Coronary artery (tissue), 2 donors: ENCODE measurements at regions not wholly inside any gene's neighbourhood (a gene's known extent, or its start where the extent isn't known, plus 50 kb on each side); places are given as distances from the start of the nearest gene placed in this dataset.

Experiments
- DNase-seq: peaks from one replicate; pipeline ENCODE4 v3.0.0-alpha.2; 2017; ENCODE audit warnings: low spot score
- H3K27ac ChIP-seq, 2 donors: fragments of 200-600 bp; sonication (generic); one replicate each; pipeline ENCODE4 v1.5.1; 2016 to 2019
- H3K4me3 ChIP-seq: fragments of 200-600 bp; sonication (generic); 2 replicates; pipeline ENCODE4 v1.5.1; 2016; ENCODE audit warnings: mild to moderate bottlenecking, moderate library complexity
- CTCF ChIP-seq: fragments of 200-600 bp; sonication (generic); IDR thresholded peaks from one replicate; pipeline ENCODE4 v1.5.1; 2019; ENCODE audit warnings: antibody characterized with exemption

- TF ChIP-seq CTCF, result no peak
- DNase-seq, result no peak
- no peak overlapping the region for H3K27ac ChIP-seq
- no peak overlapping the region for H3K4me3 ChIP-seq
Measured at GRCh38 chr17:79243603-79243990, 169.0 kb downstream of the ENGASE start.

- DNase-seq, result no peak
- Histone ChIP-seq H3K4me3 (no peak overlapping the region), H3K27ac (no peak overlapping the region)
- no peak for TF ChIP-seq CTCF
Measured at GRCh38 chr17:79242873-79243602, 168.4 kb downstream of the ENGASE start.

GRCh38 chr17:79242393-79242792 lies 167.8 kb downstream of the ENGASE start:
- Histone ChIP-seq H3K27ac (no peak overlapping the region), H3K4me3 (no peak overlapping the region)
- TF ChIP-seq CTCF, result no peak
- no peak for DNase-seq

GRCh38 chr17:79241616-79242015 lies 167.0 kb downstream of the ENGASE start:
- H3K4me3 ChIP-seq, result no peak overlapping the region
- no peak for TF ChIP-seq CTCF
- H3K27ac ChIP-seq, result no peak overlapping the region
- DNase-seq, result no peak

- TF ChIP-seq CTCF, result no peak
- DNase-seq, result no peak
- Histone ChIP-seq H3K4me3 (no peak overlapping the region), H3K27ac (no peak overlapping the region)
Measured at GRCh38 chr17:79239205-79239604, 164.6 kb downstream of the ENGASE start.

- no peak for DNase-seq
- Histone ChIP-seq H3K4me3 (no peak overlapping the region), H3K27ac (no peak overlapping the region)
- TF ChIP-seq CTCF, result no peak
Measured at GRCh38 chr17:79237448-79238053, 162.9 kb downstream of the ENGASE start.

- Histone ChIP-seq H3K27ac (no peak overlapping the region), H3K4me3 (no peak overlapping the region)
- no peak for TF ChIP-seq CTCF
- no peak for DNase-seq
Measured at GRCh38 chr17:79235808-79236207, 161.2 kb downstream of the ENGASE start.
